Transverse colon (tissue), 4 donors: ENCODE measurements at regions not wholly inside any gene's neighbourhood (a gene's known extent, or its start where the extent isn't known, plus 50 kb on each side); places are given as distances from the start of the nearest gene placed in this dataset.

Experiments
- DNase-seq: peaks from one replicate; pipeline ENCODE4 v3.0.0-alpha.2; 2019
- H3K27ac ChIP-seq, 4 donors: fragments of 200-600 bp; sonication (generic); 2 replicates each; pipeline ENCODE4 v1.5.1; 2016 to 2018; ENCODE audit warnings: inconsistent platforms in 4 of 4
- H3K27me3 ChIP-seq: fragments of 200-600 bp; sonication (generic); 2 replicates; pipeline ENCODE4 v1.5.1; 2017; ENCODE audit warnings: inconsistent platforms
- H3K36me3 ChIP-seq, 4 donors: fragments of 200-600 bp; sonication (generic); 2 replicates each; pipeline ENCODE4 v1.5.1; 2017 to 2019; ENCODE audit warnings: inconsistent platforms in 4 of 4
- H3K4me1 ChIP-seq, 4 donors: fragments of 200-600 bp; sonication (generic); 2 replicates each; pipeline ENCODE4 v1.5.1; 2017 to 2020; ENCODE audit warnings: inconsistent platforms in 4 of 4
- H3K4me3 ChIP-seq, 4 donors: fragments of 200-600 bp; sonication (generic); 1 replicate in 1 of 4; 2 replicates in 3 of 4; pipeline versions ENCODE4 v1.5.1 to v1.6.1; 2017 to 2019; ENCODE audit warnings: inconsistent platforms in 4 of 4
- H3K9me3 ChIP-seq, 2 donors: fragments of 200-600 bp; sonication (generic); 2 replicates each; pipeline ENCODE4 v1.5.1; 2017 to 2019; ENCODE audit warnings: inconsistent platforms in 2 of 2
- EP300 ChIP-seq: sonication (generic); formaldehyde crosslinking; IDR thresholded peaks from one replicate; pipeline ENCODE4 v1.6.1; 2017; ENCODE audit warnings: antibody characterized with exemption, low read depth
- POLR2A ChIP-seq: fragments of 450-650 bp; IDR thresholded peaks from one replicate; pipeline ENCODE4 v1.6.1; 2016; ENCODE audit warnings: antibody characterized with exemption, mild to moderate bottlenecking, moderate library complexity
- POLR2AphosphoS5 ChIP-seq, 3 donors: sonication (generic); formaldehyde crosslinking; IDR thresholded peaks; one replicate each; pipeline ENCODE4 v1.6.1; 2016; ENCODE audit warnings: antibody characterized with exemption in 3 of 3
- WGBS, 2 donors: methylation state at CpG; one replicate each; pipeline ENCODE4 v1.1.5; 2018; ENCODE audit warnings: low coverage in 1 of 2; 5-methylcytosine and 5-hydroxymethylcytosine counted together
- in situ Hi-C, 4 donors: fragments of 200-750 bp; cut with MboI; loops; one replicate each; pipeline versions ENCODE4 v1.15.0 to v1.15.1; 2017; ENCODE audit warnings: low sequenced_read_pairs in 3 of 4, low pct_ligation_motif_present in 1 of 4, low pct_unique_long_range_greater_than_20kb in 1 of 4
- intact Hi-C: fragments of 100-400 bp; cut with DNase I; formaldehyde crosslinking; loops from one replicate; pipeline ENCODE4 v1.15.1; 2023; ENCODE audit warnings: low total_unique reads
- TF ChIP-seq, protein P1 (sequence below), 5 experiments: fragments of 200-600 bp in 3 of 5; fragments of 450-650 bp in 2 of 5; sonication (generic) in 3 of 5; IDR thresholded peaks; 1 replicate in 2 of 5; 2 replicates in 3 of 5; pipeline ENCODE4 v1.5.1; 2016 to 2017; ENCODE audit warnings: antibody characterized with exemption in 5 of 5, inconsistent platforms in 3 of 5, mild to moderate bottlenecking in 2 of 5, moderate library complexity in 1 of 5

GRCh38 chr18:11276678-11277077 is 127.3 kb upstream of the PIEZO2 start:
- H3K4me1 ChIP-seq, result no peaks in the 10 kb centered on the region
- TF ChIP-seq, protein P1, sequence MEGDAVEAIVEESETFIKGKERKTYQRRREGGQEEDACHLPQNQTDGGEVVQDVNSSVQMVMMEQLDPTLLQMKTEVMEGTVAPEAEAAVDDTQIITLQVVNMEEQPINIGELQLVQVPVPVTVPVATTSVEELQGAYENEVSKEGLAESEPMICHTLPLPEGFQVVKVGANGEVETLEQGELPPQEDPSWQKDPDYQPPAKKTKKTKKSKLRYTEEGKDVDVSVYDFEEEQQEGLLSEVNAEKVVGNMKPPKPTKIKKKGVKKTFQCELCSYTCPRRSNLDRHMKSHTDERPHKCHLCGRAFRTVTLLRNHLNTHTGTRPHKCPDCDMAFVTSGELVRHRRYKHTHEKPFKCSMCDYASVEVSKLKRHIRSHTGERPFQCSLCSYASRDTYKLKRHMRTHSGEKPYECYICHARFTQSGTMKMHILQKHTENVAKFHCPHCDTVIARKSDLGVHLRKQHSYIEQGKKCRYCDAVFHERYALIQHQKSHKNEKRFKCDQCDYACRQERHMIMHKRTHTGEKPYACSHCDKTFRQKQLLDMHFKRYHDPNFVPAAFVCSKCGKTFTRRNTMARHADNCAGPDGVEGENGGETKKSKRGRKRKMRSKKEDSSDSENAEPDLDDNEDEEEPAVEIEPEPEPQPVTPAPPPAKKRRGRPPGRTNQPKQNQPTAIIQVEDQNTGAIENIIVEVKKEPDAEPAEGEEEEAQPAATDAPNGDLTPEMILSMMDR (IDR thresholded peaks at IDR 0.05), result no peak
- TF ChIP-seq EP300, result no peak
- TF ChIP-seq POLR2A, result no peak
- no peak for TF ChIP-seq POLR2AphosphoS5 (IDR thresholded peaks at IDR 0.05)
- WGBS, 2 donors, result 83% methylated on average over 2 of the region's 2 CpGs; no CpG with 5 or more reads in 1 of the 2 donors
- H3K4me3 ChIP-seq, result no peak overlapping the region
- no peaks in the 10 kb centered on the region for H3K9me3 ChIP-seq
- intact Hi-C loops (no loop called here), in situ Hi-C loops (no loop called here)
- no peaks in the 10 kb centered on the region for H3K27me3 ChIP-seq
- no peak for DNase-seq
- no peak overlapping the region for H3K27ac ChIP-seq
- H3K36me3 ChIP-seq, result no peaks in the 10 kb centered on the region

GRCh38 chr18:11274144-11274794 is 124.9 kb upstream of the PIEZO2 start:
- Histone ChIP-seq H3K27ac (no peak overlapping the region), H3K36me3 (no peaks in the 10 kb centered on the region), H3K27me3 (no peaks in the 10 kb centered on the region), H3K4me3 (no peak overlapping the region), H3K9me3 (peaks cover 0 to 4% of the 10 kb centered on the region in 2 donors), H3K4me1 (no peaks in the 10 kb centered on the region)
- in situ Hi-C loops, result no loop called here
- intact Hi-C loops, result no loop called here
- TF ChIP-seq EP300 (no peak), POLR2AphosphoS5 (IDR thresholded peaks at IDR 0.05) (no peak), POLR2A (no peak)
- DNase-seq, result no peak
- 80 to 82% methylated on average over 1 to 6 of the region's 6 CpGs for WGBS, 2 donors

DNA sequence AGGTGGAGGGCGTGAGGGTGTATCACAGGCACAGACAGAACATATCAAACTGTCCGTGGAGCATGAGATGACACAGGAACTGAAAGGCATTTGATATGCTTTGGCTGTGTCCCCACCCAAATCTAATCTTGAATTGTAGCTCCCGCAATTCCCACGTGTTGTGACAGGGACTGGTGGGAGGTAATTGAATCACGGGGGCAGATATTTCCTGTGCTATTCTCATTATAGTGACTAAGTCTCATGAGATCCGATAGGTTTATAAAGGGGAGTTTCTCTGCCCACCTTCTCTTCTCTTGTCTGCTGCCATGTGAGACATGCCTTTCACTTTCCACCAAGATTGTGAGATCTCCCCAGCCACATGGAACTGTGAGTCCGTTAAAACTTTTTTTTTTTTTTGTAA is 123.1 kb upstream of the PIEZO2 start:
- Histone ChIP-seq H3K4me3 (no peak overlapping the region), H3K9me3 (peaks cover 0 to 4% of the 10 kb centered on the region in 2 donors), H3K4me1 (peaks cover 0 to 4% (median 0%) of the 10 kb centered on the region in 4 donors), H3K36me3 (no peaks in the 10 kb centered on the region), H3K27me3 (no peaks in the 10 kb centered on the region), H3K27ac (no peak overlapping the region)
- in situ Hi-C loops (no loop called here), intact Hi-C loops (no loop called here)
- TF ChIP-seq EP300 (no peak), POLR2AphosphoS5 (IDR thresholded peaks at IDR 0.05) (no peak), POLR2A (no peak)
- TF ChIP-seq, protein P1 (IDR thresholded peaks at IDR 0.05), result no peak
- no peak for DNase-seq
- 53 to 90% methylated on average over 2 to 7 of the region's 7 CpGs for WGBS, 2 donors

DNA sequence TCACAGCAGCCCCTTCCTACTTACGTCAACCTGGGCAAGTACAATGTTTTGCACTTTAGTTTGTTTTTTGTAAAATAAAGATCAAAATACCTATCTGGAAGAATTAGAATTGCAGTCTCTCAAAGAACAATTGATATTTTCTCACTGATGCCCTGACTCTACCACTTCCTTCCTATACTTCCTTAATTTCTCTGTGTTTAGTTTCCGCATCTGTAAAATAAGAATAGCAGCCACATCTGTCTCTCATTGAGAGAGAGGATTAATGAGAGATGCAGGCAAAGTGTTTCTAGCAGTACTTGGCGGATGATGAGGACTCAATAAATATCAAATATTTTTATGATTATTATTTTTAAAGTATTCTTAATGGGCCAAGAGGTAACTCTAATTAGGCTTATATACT is 122.6 kb upstream of the PIEZO2 start:
- Histone ChIP-seq H3K4me1 (peaks cover 0 to 4% (median 0%) of the 10 kb centered on the region in 4 donors), H3K36me3 (no peaks in the 10 kb centered on the region), H3K27me3 (no peaks in the 10 kb centered on the region), H3K4me3 (no peak overlapping the region), H3K9me3 (peaks cover 0 to 4% of the 10 kb centered on the region in 2 donors), H3K27ac (no peak overlapping the region)
- DNase-seq, result no peak
- WGBS, 2 donors, result 52 to 77% methylated on average over 3 of the region's 3 CpGs
- intact Hi-C loops, result no loop called here
- TF ChIP-seq, protein P1 (IDR thresholded peaks at IDR 0.05), result no peak
- TF ChIP-seq EP300 (no peak), POLR2AphosphoS5 (IDR thresholded peaks at IDR 0.05) (no peak), POLR2A (no peak)
- in situ Hi-C loops, result no loop called here

- TF ChIP-seq EP300, result no peak
- TF ChIP-seq, protein P1 (IDR thresholded peaks at IDR 0.05), result no peak
- TF ChIP-seq POLR2AphosphoS5 (IDR thresholded peaks at IDR 0.05), result no peak
- no peak for TF ChIP-seq POLR2A
- Histone ChIP-seq H3K4me1 (peaks cover 0 to 4% (median 0%) of the 10 kb centered on the region in 4 donors), H3K9me3 (peaks cover 0 to 4% of the 10 kb centered on the region in 2 donors), H3K27ac (peak overlapping the region in 2 of 4 donors; percentile 5 to 28), H3K4me3 (no peak overlapping the region), H3K27me3 (no peaks in the 10 kb centered on the region), H3K36me3 (no peaks in the 10 kb centered on the region)
- no peak for DNase-seq
- intact Hi-C loops, result no loop called here
- WGBS, 2 donors, result 46 to 58% methylated on average over 8 of the region's 8 CpGs
- in situ Hi-C loops, result no loop called here
These were observed 119.9 kb upstream of the PIEZO2 start for GRCh38 chr18:11269257-11269656.
